Stomach (tissue), 4 donors: ENCODE measurements at regions not wholly inside any gene's neighbourhood (a gene's known extent, or its start where the extent isn't known, plus 50 kb on each side); places are given as distances from the start of the nearest gene placed in this dataset.

Experiments
- POLR2A ChIP-seq, 4 donors: fragments of 450-650 bp; IDR thresholded peaks; one replicate each; pipeline ENCODE4 v1.6.1; 2016; ENCODE audit warnings: antibody characterized with exemption in 4 of 4, control low read depth in 2 of 4, mild to moderate bottlenecking in 1 of 4, moderate library complexity in 1 of 4
- POLR2AphosphoS5 ChIP-seq, 3 donors: sonication (generic); formaldehyde crosslinking; IDR thresholded peaks; one replicate each; pipeline ENCODE4 v1.6.1; 2016; ENCODE audit warnings: antibody characterized with exemption in 3 of 3
- TF ChIP-seq, protein P1 (sequence below), 7 experiments: fragments of 450-650 bp in 4 of 7; fragments of 200-600 bp in 3 of 7; sonication (generic) in 3 of 7; IDR thresholded peaks; one replicate each; pipeline ENCODE4 v1.5.1; 2016 to 2019; ENCODE audit warnings: antibody characterized with exemption in 7 of 7, control low read depth in 2 of 7, mild to moderate bottlenecking in 1 of 7

DNA sequence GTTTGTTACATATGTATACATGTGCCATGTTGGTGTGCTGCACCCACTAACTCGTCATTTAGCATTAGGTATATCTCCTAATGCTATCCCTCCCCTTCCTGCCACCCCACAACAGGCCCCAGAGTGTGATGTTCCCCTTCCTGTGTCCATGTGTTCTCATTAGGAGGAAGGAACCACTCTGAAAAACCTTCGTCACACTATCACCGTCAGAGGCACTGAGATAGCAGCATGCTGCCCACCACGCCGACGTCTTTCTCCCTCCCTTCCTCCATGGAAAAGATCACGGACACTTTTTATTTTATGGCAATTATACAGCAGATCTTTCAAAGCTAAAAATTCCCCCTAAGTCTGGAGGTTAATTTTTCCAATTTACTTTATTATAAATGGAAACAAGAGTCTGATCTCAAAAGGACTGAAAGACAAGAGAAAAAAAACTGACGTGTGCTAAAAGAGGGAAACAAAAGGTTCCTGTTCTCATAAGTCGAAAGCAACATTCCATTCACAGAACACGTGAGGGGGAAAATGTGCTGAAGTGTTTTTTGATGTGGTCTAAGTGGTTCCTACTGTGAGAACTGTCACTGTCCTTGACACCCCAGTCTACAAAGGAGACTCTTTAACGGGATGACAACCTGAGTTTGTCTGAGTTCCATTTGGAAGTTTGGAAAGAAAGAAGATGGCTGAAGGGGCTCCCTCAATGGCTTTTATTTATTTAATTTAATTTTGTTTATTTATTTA, 339.7 kb upstream of the IRX2 start:
- TF ChIP-seq POLR2A (IDR thresholded peaks at IDR 0.05) = no peak
- TF ChIP-seq POLR2AphosphoS5 (IDR thresholded peaks at IDR 0.05) = no peak
- TF ChIP-seq, protein P1, sequence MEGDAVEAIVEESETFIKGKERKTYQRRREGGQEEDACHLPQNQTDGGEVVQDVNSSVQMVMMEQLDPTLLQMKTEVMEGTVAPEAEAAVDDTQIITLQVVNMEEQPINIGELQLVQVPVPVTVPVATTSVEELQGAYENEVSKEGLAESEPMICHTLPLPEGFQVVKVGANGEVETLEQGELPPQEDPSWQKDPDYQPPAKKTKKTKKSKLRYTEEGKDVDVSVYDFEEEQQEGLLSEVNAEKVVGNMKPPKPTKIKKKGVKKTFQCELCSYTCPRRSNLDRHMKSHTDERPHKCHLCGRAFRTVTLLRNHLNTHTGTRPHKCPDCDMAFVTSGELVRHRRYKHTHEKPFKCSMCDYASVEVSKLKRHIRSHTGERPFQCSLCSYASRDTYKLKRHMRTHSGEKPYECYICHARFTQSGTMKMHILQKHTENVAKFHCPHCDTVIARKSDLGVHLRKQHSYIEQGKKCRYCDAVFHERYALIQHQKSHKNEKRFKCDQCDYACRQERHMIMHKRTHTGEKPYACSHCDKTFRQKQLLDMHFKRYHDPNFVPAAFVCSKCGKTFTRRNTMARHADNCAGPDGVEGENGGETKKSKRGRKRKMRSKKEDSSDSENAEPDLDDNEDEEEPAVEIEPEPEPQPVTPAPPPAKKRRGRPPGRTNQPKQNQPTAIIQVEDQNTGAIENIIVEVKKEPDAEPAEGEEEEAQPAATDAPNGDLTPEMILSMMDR (IDR thresholded peaks at IDR 0.05) = no peak
